DND-41 (cell line): ENCODE measurements at regions not wholly inside any gene's neighbourhood (a gene's known extent, or its start where the extent isn't known, plus 50 kb on each side); places are given as distances from the start of the nearest gene placed in this dataset.

Source experiments
- ATAC-seq: fragments of 200-7000 bp; cut with Tn5 transposase; 3 replicates; pipeline ENCODE4 v1.9.1; 2021; ENCODE audit warnings: low read depth; ENCODE audit not compliant: insufficient read depth
- DNase-seq: peaks from one replicate; pipeline ENCODE4 v3.0.0-alpha.2; 2020
- H2AFZ ChIP-seq: 2 replicates; pipeline ENCODE4 v1.6.0; 2012; ENCODE audit warnings: low read depth, low read length
- H3K27ac ChIP-seq: 2 replicates; pipeline ENCODE4 v1.5.1; 2012; ENCODE audit warnings: low read length, inconsistent platforms
- H3K27me3 ChIP-seq: fragments of 200-600 bp; sonication (generic); 2 replicates; pipeline ENCODE4 v1.6.0; 2012; ENCODE audit warnings: low read length, mild to moderate bottlenecking, inconsistent platforms; ENCODE audit not compliant: insufficient read depth, poor library complexity
- H3K36me3 ChIP-seq: 2 replicates; pipeline ENCODE4 v1.5.1; 2012; ENCODE audit warnings: low read length, inconsistent platforms; ENCODE audit not compliant: insufficient read depth
- H3K4me1 ChIP-seq: 2 replicates; pipeline ENCODE4 v1.5.1; 2012; ENCODE audit warnings: mild to moderate bottlenecking, low read length; ENCODE audit not compliant: insufficient read depth
- H3K4me2 ChIP-seq: 2 replicates; pipeline ENCODE4 v1.6.0; 2012; ENCODE audit warnings: mild to moderate bottlenecking, moderate library complexity, low read length, inconsistent platforms; ENCODE audit not compliant: insufficient read depth
- H3K4me3 ChIP-seq, 2 experiments: fragments of 200-600 bp in 1 of 2; shearing (Covaris generic) in 1 of 2; 2 replicates each; pipeline ENCODE4 v1.5.1; 2012 to 2016; ENCODE audit warnings: inconsistent platforms in 2 of 2, low read length in 2 of 2, mild to moderate bottlenecking in 2 of 2, low read depth in 1 of 2, moderate library complexity in 1 of 2
- H3K79me2 ChIP-seq: 2 replicates; pipeline ENCODE4 v1.6.0; 2012; ENCODE audit warnings: low read length, inconsistent platforms; ENCODE audit not compliant: insufficient read depth
- H3K9ac ChIP-seq: 2 replicates; pipeline ENCODE4 v1.6.0; 2012; ENCODE audit warnings: low read depth, mild to moderate bottlenecking, inconsistent platforms, low read length, moderate library complexity
- H3K9me3 ChIP-seq: 2 replicates; pipeline ENCODE4 v1.5.1; 2012; ENCODE audit warnings: low read length, moderate library complexity, mild to moderate bottlenecking, inconsistent platforms; ENCODE audit not compliant: insufficient read depth, severe bottlenecking
- H4K20me1 ChIP-seq: 2 replicates; pipeline ENCODE4 v1.6.0; 2012; ENCODE audit warnings: low read length; ENCODE audit not compliant: insufficient read depth
- EZH2 ChIP-seq: IDR thresholded peaks from 3 replicates; pipeline ENCODE4 v1.6.1; 2012; ENCODE audit warnings: borderline replicate concordance, low read depth, mild to moderate bottlenecking, moderate library complexity, low read length, inconsistent platforms; ENCODE audit not compliant: severe bottlenecking
- TF ChIP-seq, protein P1 (sequence below): IDR thresholded peaks from 2 replicates; pipeline ENCODE4 v1.5.1; 2012; ENCODE audit warnings: borderline replicate concordance, low read length, moderate library complexity, mild to moderate bottlenecking; ENCODE audit not compliant: poor library complexity, severe bottlenecking; ENCODE audit errors: extremely low read depth

- H3K4me1 ChIP-seq: no peaks in the 10 kb centered on the region
- H3K79me2 ChIP-seq: no peaks in the 10 kb centered on the region
- no peak overlapping the region for H2AFZ ChIP-seq
- no peaks in the 10 kb centered on the region for H4K20me1 ChIP-seq
- H3K9ac ChIP-seq: no peak overlapping the region
- no peaks in the 10 kb centered on the region for H3K27me3 ChIP-seq
- DNase-seq (no peak), ATAC-seq (no peak)
- no peak for TF ChIP-seq EZH2
- TF ChIP-seq, protein P1, sequence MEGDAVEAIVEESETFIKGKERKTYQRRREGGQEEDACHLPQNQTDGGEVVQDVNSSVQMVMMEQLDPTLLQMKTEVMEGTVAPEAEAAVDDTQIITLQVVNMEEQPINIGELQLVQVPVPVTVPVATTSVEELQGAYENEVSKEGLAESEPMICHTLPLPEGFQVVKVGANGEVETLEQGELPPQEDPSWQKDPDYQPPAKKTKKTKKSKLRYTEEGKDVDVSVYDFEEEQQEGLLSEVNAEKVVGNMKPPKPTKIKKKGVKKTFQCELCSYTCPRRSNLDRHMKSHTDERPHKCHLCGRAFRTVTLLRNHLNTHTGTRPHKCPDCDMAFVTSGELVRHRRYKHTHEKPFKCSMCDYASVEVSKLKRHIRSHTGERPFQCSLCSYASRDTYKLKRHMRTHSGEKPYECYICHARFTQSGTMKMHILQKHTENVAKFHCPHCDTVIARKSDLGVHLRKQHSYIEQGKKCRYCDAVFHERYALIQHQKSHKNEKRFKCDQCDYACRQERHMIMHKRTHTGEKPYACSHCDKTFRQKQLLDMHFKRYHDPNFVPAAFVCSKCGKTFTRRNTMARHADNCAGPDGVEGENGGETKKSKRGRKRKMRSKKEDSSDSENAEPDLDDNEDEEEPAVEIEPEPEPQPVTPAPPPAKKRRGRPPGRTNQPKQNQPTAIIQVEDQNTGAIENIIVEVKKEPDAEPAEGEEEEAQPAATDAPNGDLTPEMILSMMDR: no peak
- H3K36me3 ChIP-seq: no peaks in the 10 kb centered on the region
- H3K27ac ChIP-seq: no peak overlapping the region
- no peak overlapping the region for H3K4me2 ChIP-seq
- H3K4me3 ChIP-seq: no peak overlapping the region
- no peaks in the 10 kb centered on the region for H3K9me3 ChIP-seq
Observed at GRCh38 chrX:20664774-20665173, 398.1 kb upstream of the RPS6KA3 start.

- H3K27me3 ChIP-seq: no peaks in the 10 kb centered on the region
- ATAC-seq (no peak), DNase-seq (no peak)
- no peak overlapping the region for H3K4me2 ChIP-seq
- TF ChIP-seq, protein P1: no peak
- TF ChIP-seq EZH2: no peak
- H4K20me1 ChIP-seq: no peaks in the 10 kb centered on the region
- no peak overlapping the region for H3K4me3 ChIP-seq
- H3K36me3 ChIP-seq: no peaks in the 10 kb centered on the region
- H3K9me3 ChIP-seq: no peaks in the 10 kb centered on the region
- H3K4me1 ChIP-seq: no peaks in the 10 kb centered on the region
- H3K79me2 ChIP-seq: no peaks in the 10 kb centered on the region
- H3K9ac ChIP-seq: no peak overlapping the region
- no peak overlapping the region for H3K27ac ChIP-seq
- no peak overlapping the region for H2AFZ ChIP-seq
Observed at GRCh38 chrX:20664131-20664530, 397.4 kb upstream of the RPS6KA3 start.

DNA sequence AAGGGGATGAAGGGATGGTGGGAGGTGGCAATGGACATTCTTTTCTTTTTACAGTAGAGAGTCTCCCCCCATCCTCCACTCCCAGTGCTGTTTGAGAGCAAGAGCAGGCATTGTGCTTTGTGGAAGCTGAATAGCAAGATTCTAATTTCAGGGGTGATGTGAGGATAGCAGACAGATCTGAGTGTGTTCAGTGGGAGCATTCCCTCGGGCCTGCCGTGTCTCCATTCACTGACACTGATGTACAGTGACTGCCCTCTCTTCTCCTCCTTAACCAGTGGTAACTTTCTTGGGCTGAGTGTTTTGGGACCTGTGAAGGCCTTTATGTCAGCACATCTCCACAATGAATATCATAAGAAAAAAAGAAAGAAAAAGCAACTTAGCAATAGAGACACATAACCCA is 396.6 kb upstream of the RPS6KA3 start:
- no peak overlapping the region for H3K9ac ChIP-seq
- H3K4me1 ChIP-seq: no peaks in the 10 kb centered on the region
- H3K27me3 ChIP-seq: no peaks in the 10 kb centered on the region
- H3K79me2 ChIP-seq: no peaks in the 10 kb centered on the region
- ATAC-seq (no peak), DNase-seq (no peak)
- H3K4me3 ChIP-seq: no peak overlapping the region
- H4K20me1 ChIP-seq: no peaks in the 10 kb centered on the region
- H3K27ac ChIP-seq: no peak overlapping the region
- H3K4me2 ChIP-seq: no peak overlapping the region
- H2AFZ ChIP-seq: no peak overlapping the region
- TF ChIP-seq EZH2: no peak
- TF ChIP-seq, protein P1: no peak
- no peaks in the 10 kb centered on the region for H3K9me3 ChIP-seq
- H3K36me3 ChIP-seq: no peaks in the 10 kb centered on the region

DNA sequence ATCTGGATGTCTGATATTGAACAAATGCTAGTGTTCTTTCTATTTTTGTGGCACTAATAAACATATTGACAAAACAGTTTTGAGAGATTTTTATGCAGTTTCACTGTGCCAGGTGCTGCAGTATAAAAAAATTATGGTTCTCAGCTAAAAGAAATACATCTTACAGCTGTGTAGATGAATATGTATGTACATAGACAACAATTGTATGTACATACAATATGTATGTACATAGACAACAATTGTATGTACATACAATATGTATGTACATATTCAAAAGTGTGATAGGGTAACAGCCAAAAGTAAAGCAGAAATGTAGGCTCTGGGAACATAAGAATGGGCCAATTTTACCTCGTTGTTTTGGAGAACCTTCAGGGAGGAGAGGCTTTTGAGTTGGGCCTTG is 390.0 kb upstream of the RPS6KA3 start:
- H3K9ac ChIP-seq: no peak overlapping the region
- H3K79me2 ChIP-seq: no peaks in the 10 kb centered on the region
- H2AFZ ChIP-seq: no peak overlapping the region
- H3K27ac ChIP-seq: no peak overlapping the region
- TF ChIP-seq, protein P1: no peak
- no peak for TF ChIP-seq EZH2
- no peaks in the 10 kb centered on the region for H3K9me3 ChIP-seq
- no peak for DNase-seq
- H3K36me3 ChIP-seq: no peaks in the 10 kb centered on the region
- no peak overlapping the region for H3K4me2 ChIP-seq
- no peak for ATAC-seq
- no peaks in the 10 kb centered on the region for H4K20me1 ChIP-seq
- H3K4me3 ChIP-seq: no peak overlapping the region
- H3K4me1 ChIP-seq: no peaks in the 10 kb centered on the region
- H3K27me3 ChIP-seq: no peaks in the 10 kb centered on the region
